Cardiac muscle cell (in vitro differentiated cells and primary cell): ENCODE measurements at regions not wholly inside any gene's neighbourhood (a gene's known extent, or its start where the extent isn't known, plus 50 kb on each side); places are given as distances from the start of the nearest gene placed in this dataset.

Experiments
- DNase-seq, 2 donors: peaks; one replicate each; pipeline versions ENCODE4 v3.0.0 to v3.0.0-alpha.2; 2010 to 2017; ENCODE audit warnings: low read depth in 1 of 2, low spot score in 1 of 2
- H3K27ac ChIP-seq: fragments of 200-600 bp; sonication (generic); 2 replicates; pipeline ENCODE4 v1.5.1; 2016
- H3K27me3 ChIP-seq: fragments of 200-600 bp; sonication (generic); 2 replicates; pipeline ENCODE4 v1.6.0; 2016; ENCODE audit warnings: control low read depth
- H3K36me3 ChIP-seq: fragments of 200-600 bp; sonication (generic); 2 replicates; pipeline ENCODE4 v1.5.1; 2016; ENCODE audit warnings: control low read depth
- H3K4me1 ChIP-seq: fragments of 200-600 bp; sonication (generic); 2 replicates; pipeline ENCODE4 v1.8.1; 2017; ENCODE audit warnings: low read depth, mild to moderate bottlenecking, mixed run types
- H3K4me3 ChIP-seq: fragments of 200-600 bp; sonication (generic); 2 replicates; pipeline ENCODE4 v1.5.1; 2016; ENCODE audit warnings: mild to moderate bottlenecking
- H3K9me3 ChIP-seq: fragments of 200-600 bp; sonication (generic); 2 replicates; pipeline ENCODE4 v1.5.1; 2017; ENCODE audit warnings: low read depth, mild to moderate bottlenecking, control low read depth
- CTCF ChIP-seq: IDR thresholded peaks from 2 replicates; pipeline ENCODE4 v1.5.1; 2012; ENCODE audit warnings: low read depth, mild to moderate bottlenecking, low read length

GRCh38 chr9:2414465-2414864 is 207.1 kb upstream of the VLDLR start:
- Histone ChIP-seq H3K9me3 (no peaks in the 10 kb centered on the region), H3K4me3 (no peak overlapping the region), H3K4me1 (no peaks in the 10 kb centered on the region), H3K36me3 (no peaks in the 10 kb centered on the region), H3K27ac (no peak overlapping the region), H3K27me3 (no peaks in the 10 kb centered on the region)
- TF ChIP-seq CTCF, result no peak
- DNase-seq, result no peak

DNA sequence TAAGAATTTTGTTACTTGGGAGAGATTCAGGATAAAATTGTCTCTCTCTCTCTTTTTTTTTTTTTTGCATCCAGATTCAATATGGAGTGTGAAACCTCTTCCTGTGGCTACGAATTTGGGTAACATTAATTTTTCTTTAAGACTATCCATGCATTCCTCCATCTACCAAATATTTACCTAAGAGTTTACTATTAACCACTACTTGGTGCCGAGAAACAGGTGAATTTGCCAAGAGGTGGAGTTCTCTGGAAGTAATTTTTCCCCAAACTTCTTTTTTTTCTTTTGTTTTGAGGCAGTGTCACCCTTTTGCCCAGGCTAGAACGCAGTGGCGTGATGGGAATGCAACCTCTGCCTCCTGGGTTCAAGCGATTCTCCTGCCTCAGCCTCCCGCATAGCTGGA is 206.3 kb upstream of the VLDLR start:
- no peaks in the 10 kb centered on the region for H3K4me1 ChIP-seq
- no peak overlapping the region for H3K4me3 ChIP-seq
- DNase-seq, result no peak
- H3K27ac ChIP-seq, result no peak overlapping the region
- H3K27me3 ChIP-seq, result no peaks in the 10 kb centered on the region
- no peaks in the 10 kb centered on the region for H3K9me3 ChIP-seq
- H3K36me3 ChIP-seq, result no peaks in the 10 kb centered on the region
- no peak for TF ChIP-seq CTCF

DNA sequence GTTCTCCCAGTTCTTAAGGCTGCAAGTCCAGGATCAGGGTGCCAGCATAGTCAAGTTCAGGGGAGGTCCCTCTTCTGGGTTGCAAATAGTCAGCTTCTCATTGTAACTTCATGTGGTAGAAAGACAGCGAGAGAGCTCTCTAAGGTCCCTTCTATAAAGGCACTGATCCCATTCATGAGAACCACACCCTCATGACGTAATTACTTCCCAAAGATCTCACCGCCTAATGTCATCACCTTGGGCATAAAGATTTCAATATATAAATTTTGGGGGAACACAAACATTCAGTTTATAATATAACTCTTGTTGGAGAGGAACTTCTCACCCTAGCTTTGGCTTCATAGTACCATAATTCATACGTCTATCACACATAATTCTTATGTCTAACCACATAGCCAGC is 203.9 kb upstream of the VLDLR start:
- no peak for TF ChIP-seq CTCF
- Histone ChIP-seq H3K9me3 (no peaks in the 10 kb centered on the region), H3K4me1 (no peaks in the 10 kb centered on the region), H3K27me3 (no peaks in the 10 kb centered on the region), H3K27ac (no peak overlapping the region), H3K36me3 (no peaks in the 10 kb centered on the region), H3K4me3 (no peak overlapping the region)
- DNase-seq, result no peak

- no peak for TF ChIP-seq CTCF
- DNase-seq, result peak in 1 of 2 donors; percentile 95
Observed at GRCh38 chr9:2418619-2419018, 203.0 kb upstream of the VLDLR start.

GRCh38 chr9:2419347-2419746 is 202.2 kb upstream of the VLDLR start:
- Histone ChIP-seq H3K27ac (no peak overlapping the region), H3K9me3 (no peaks in the 10 kb centered on the region), H3K4me3 (no peak overlapping the region), H3K4me1 (peaks cover 3% of the 10 kb centered on the region), H3K36me3 (no peaks in the 10 kb centered on the region), H3K27me3 (no peaks in the 10 kb centered on the region)
- no peak for DNase-seq
- no peak for TF ChIP-seq CTCF

More at GRCh38 chr9:2418619-2419018, 203.0 kb upstream of the VLDLR start:
- no peaks in the 10 kb centered on the region for H3K36me3 ChIP-seq
- no peak overlapping the region for H3K4me3 ChIP-seq
- H3K27ac ChIP-seq, result no peak overlapping the region
- H3K27me3 ChIP-seq, result no peaks in the 10 kb centered on the region
- no peaks in the 10 kb centered on the region for H3K4me1 ChIP-seq
- H3K9me3 ChIP-seq, result no peaks in the 10 kb centered on the region

- H3K4me3 ChIP-seq, result no peak overlapping the region
- H3K27ac ChIP-seq, result no peak overlapping the region
- TF ChIP-seq CTCF, result no peak
- no peaks in the 10 kb centered on the region for H3K9me3 ChIP-seq
- DNase-seq, result no peak
- peaks cover 8% of the 10 kb centered on the region for H3K4me1 ChIP-seq
- H3K36me3 ChIP-seq, result no peaks in the 10 kb centered on the region
- H3K27me3 ChIP-seq, result no peaks in the 10 kb centered on the region
Observed at GRCh38 chr9:2420543-2420942, 201.0 kb upstream of the VLDLR start.
